ENCODE measurements at regions not wholly inside any gene's neighbourhood (a gene's known extent, or its start where the extent isn't known, plus 50 kb on each side); places are given as distances from the start of the nearest gene placed in this dataset.

- TF ChIP-seq EZH2 (IDR thresholded peaks at IDR 0.05; ENCODE audit: low read depth): no peak
- no peak for TF ChIP-seq CTCF (conservative IDR thresholded peaks at IDR 0.05)
Measured at GRCh38 chr7:115779561-115779960, 251.0 kb downstream of the TFEC start.

All from PC-9 (cell line).